HEK293 (cell line): ENCODE measurements at regions not wholly inside any gene's neighbourhood (a gene's known extent, or its start where the extent isn't known, plus 50 kb on each side); places are given as distances from the start of the nearest gene placed in this dataset.

Experiments
- HOXA7 ChIP-seq: sonication (generic); formaldehyde crosslinking; IDR thresholded peaks from 2 replicates; pipeline ENCODE4 v1.8.1; 2022; ENCODE audit warnings: missing genetic modification reagents, borderline replicate concordance
- KLF16 ChIP-seq: fragments of 450-650 bp; formaldehyde crosslinking; IDR thresholded peaks from 2 replicates; pipeline ENCODE4 v1.5.1; 2017; ENCODE audit warnings: missing biosample characterization, missing genetic modification characterization
- KLF8 ChIP-seq: fragments of 450-650 bp; formaldehyde crosslinking; IDR thresholded peaks from 2 replicates; pipeline ENCODE4 v1.5.1; 2016; ENCODE audit warnings: missing biosample characterization, missing genetic modification characterization
- SP2 ChIP-seq: fragments of 450-650 bp; formaldehyde crosslinking; IDR thresholded peaks from 2 replicates; pipeline ENCODE4 v1.5.1; 2016; ENCODE audit warnings: missing biosample characterization, missing genetic modification characterization
- YY1 ChIP-seq: fragments of 450-650 bp; formaldehyde crosslinking; IDR thresholded peaks from 2 replicates; pipeline ENCODE4 v1.5.1; 2018; ENCODE audit warnings: missing biosample characterization, missing genetic modification characterization
- ZNF121 ChIP-seq: fragments of 450-650 bp; formaldehyde crosslinking; IDR thresholded peaks from 2 replicates; pipeline ENCODE4 v1.5.1; 2016; ENCODE audit warnings: missing biosample characterization, missing genetic modification characterization
- ZNF274 ChIP-seq, 2 experiments: fragments of 200-500 bp in 1 of 2; fragments of 450-650 bp in 1 of 2; sonication (Bioruptor generic) in 1 of 2; formaldehyde crosslinking in 1 of 2; IDR thresholded peaks; 2 replicates each; pipeline versions ENCODE4 v1.5.1 to v1.6.1; 2014 to 2016; ENCODE audit warnings: borderline replicate concordance in 1 of 2, inconsistent platforms in 1 of 2, low read length in 1 of 2, missing biosample characterization in 1 of 2, missing genetic modification characterization in 1 of 2
- ZNF544 ChIP-seq: fragments of 450-650 bp; formaldehyde crosslinking; IDR thresholded peaks from 2 replicates; pipeline ENCODE4 v1.5.0; 2017; ENCODE audit warnings: missing biosample characterization, missing genetic modification characterization
- ZNF792 ChIP-seq: fragments of 450-650 bp; formaldehyde crosslinking; IDR thresholded peaks from 2 replicates; pipeline ENCODE4 v1.5.1; 2016; ENCODE audit warnings: missing biosample characterization, missing genetic modification characterization
- TF ChIP-seq, protein P1 (sequence below): fragments of 450-650 bp; formaldehyde crosslinking; IDR thresholded peaks from 2 replicates; pipeline ENCODE4 v1.5.1; 2016; ENCODE audit warnings: missing biosample characterization, missing genetic modification characterization
- TF ChIP-seq, protein P2 (sequence below): fragments of 450-650 bp; formaldehyde crosslinking; IDR thresholded peaks from 2 replicates; pipeline ENCODE4 v1.5.1; 2017; ENCODE audit warnings: missing biosample characterization, missing genetic modification characterization
- TF ChIP-seq, protein P3 (sequence below): sonication (generic); formaldehyde crosslinking; IDR thresholded peaks from 2 replicates; pipeline ENCODE4 v1.8.1; 2022; ENCODE audit warnings: mild to moderate bottlenecking, moderate library complexity, missing genetic modification reagents

DNA sequence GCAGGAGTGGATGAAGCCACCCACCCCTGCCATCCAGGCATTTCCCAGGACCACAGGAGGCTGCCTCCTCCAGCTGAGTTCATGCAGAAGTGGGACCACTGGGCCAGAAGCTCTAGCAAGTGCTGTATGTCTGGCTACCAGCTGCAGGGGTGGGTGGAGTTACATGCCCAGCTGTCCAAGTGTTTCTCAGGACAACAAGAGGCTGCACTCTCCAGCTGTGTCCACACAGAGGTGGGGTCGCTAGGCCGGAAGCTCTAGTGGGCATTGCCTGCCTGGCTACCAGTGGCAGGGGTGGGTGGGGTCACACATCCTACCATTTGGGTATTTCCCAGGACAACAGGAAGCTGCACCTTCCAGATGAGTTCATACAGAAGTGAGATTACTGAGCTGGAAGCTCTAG is 234.0 kb upstream of the PPP2R3A start:
- TF ChIP-seq KLF8 (tag by site-specific recombination): no peak
- no peak for TF ChIP-seq SP2 (tag by site-specific recombination)
- no peak for TF ChIP-seq ZNF274 (IDR thresholded peaks at IDR 0.05; ENCODE audit: low read length)
- no peak for TF ChIP-seq ZNF274 (tag by site-specific recombination; IDR thresholded peaks at IDR 0.05; ENCODE audit: borderline replicate concordance)
- TF ChIP-seq ZNF121 (tag by site-specific recombination): no peak
- no peak for TF ChIP-seq ZNF792 (tag by site-specific recombination)
- no peak for TF ChIP-seq YY1
- TF ChIP-seq, protein P1, sequence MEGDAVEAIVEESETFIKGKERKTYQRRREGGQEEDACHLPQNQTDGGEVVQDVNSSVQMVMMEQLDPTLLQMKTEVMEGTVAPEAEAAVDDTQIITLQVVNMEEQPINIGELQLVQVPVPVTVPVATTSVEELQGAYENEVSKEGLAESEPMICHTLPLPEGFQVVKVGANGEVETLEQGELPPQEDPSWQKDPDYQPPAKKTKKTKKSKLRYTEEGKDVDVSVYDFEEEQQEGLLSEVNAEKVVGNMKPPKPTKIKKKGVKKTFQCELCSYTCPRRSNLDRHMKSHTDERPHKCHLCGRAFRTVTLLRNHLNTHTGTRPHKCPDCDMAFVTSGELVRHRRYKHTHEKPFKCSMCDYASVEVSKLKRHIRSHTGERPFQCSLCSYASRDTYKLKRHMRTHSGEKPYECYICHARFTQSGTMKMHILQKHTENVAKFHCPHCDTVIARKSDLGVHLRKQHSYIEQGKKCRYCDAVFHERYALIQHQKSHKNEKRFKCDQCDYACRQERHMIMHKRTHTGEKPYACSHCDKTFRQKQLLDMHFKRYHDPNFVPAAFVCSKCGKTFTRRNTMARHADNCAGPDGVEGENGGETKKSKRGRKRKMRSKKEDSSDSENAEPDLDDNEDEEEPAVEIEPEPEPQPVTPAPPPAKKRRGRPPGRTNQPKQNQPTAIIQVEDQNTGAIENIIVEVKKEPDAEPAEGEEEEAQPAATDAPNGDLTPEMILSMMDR (tag by site-specific recombination): no peak
- no peak for TF ChIP-seq ZNF544 (tag by site-specific recombination)
- no peak for TF ChIP-seq HOXA7 (CRISPR knock-in tag)
- TF ChIP-seq, protein P2, sequence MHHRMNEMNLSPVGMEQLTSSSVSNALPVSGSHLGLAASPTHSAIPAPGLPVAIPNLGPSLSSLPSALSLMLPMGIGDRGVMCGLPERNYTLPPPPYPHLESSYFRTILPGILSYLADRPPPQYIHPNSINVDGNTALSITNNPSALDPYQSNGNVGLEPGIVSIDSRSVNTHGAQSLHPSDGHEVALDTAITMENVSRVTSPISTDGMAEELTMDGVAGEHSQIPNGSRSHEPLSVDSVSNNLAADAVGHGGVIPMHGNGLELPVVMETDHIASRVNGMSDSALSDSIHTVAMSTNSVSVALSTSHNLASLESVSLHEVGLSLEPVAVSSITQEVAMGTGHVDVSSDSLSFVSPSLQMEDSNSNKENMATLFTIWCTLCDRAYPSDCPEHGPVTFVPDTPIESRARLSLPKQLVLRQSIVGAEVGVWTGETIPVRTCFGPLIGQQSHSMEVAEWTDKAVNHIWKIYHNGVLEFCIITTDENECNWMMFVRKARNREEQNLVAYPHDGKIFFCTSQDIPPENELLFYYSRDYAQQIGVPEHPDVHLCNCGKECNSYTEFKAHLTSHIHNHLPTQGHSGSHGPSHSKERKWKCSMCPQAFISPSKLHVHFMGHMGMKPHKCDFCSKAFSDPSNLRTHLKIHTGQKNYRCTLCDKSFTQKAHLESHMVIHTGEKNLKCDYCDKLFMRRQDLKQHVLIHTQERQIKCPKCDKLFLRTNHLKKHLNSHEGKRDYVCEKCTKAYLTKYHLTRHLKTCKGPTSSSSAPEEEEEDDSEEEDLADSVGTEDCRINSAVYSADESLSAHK: no peak
- TF ChIP-seq KLF16 (tag by site-specific recombination): no peak
- TF ChIP-seq, protein P3, sequence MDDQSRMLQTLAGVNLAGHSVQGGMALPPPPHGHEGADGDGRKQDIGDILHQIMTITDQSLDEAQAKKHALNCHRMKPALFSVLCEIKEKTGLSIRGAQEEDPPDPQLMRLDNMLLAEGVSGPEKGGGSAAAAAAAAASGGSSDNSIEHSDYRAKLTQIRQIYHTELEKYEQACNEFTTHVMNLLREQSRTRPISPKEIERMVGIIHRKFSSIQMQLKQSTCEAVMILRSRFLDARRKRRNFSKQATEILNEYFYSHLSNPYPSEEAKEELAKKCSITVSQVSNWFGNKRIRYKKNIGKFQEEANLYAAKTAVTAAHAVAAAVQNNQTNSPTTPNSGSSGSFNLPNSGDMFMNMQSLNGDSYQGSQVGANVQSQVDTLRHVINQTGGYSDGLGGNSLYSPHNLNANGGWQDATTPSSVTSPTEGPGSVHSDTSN (CRISPR knock-in tag): no peak
